ENCODE measurements at regions not wholly inside any gene's neighbourhood (a gene's known extent, or its start where the extent isn't known, plus 50 kb on each side); places are given as distances from the start of the nearest gene placed in this dataset.

GRCh38 chr11:115724666-115725065 lies 220.5 kb upstream of the CADM1 start:
- no peak for DNase-seq (ENCODE audit: low read depth, low spot score)

GRCh38 chr11:115722711-115723110 lies 218.5 kb upstream of the CADM1 start:
- no peak for DNase-seq (ENCODE audit: low read depth, low spot score)

More at GRCh38 chr11:115724666-115725065, 220.5 kb upstream of the CADM1 start:
- H3K4me3 ChIP-seq (ENCODE audit: low read length) = no peak overlapping the region

GRCh38 chr11:115721296-115721995 lies 217.2 kb upstream of the CADM1 start:
- DNase-seq (ENCODE audit: low read depth, low spot score) = no peak
- no peak overlapping the region for H3K4me3 ChIP-seq (ENCODE audit: low read length)

More at GRCh38 chr11:115722711-115723110, 218.5 kb upstream of the CADM1 start:
- no peak overlapping the region for H3K4me3 ChIP-seq (ENCODE audit: low read length)

GRCh38 chr11:115720602-115721245 lies 216.5 kb upstream of the CADM1 start:
- no peak overlapping the region for H3K4me3 ChIP-seq (ENCODE audit: low read length)
- no peak for DNase-seq (ENCODE audit: low read depth, low spot score)

GRCh38 chr11:115718945-115719344 lies 214.7 kb upstream of the CADM1 start:
- no peak for DNase-seq (ENCODE audit: low read depth, low spot score)
- no peak overlapping the region for H3K4me3 ChIP-seq (ENCODE audit: low read length)

GRCh38 chr11:115718106-115718505 lies 213.9 kb upstream of the CADM1 start:
- no peak for DNase-seq (ENCODE audit: low read depth, low spot score)
- no peak overlapping the region for H3K4me3 ChIP-seq (ENCODE audit: low read length)

GRCh38 chr11:115716601-115717529 lies 212.7 kb upstream of the CADM1 start:
- no peak overlapping the region for H3K4me3 ChIP-seq (ENCODE audit: low read length)
- DNase-seq (ENCODE audit: low read depth, low spot score) = no peak

GRCh38 chr11:115716080-115716479 lies 211.9 kb upstream of the CADM1 start:
- H3K4me3 ChIP-seq (ENCODE audit: low read length) = no peak overlapping the region
- no peak for DNase-seq (ENCODE audit: low read depth, low spot score)

GRCh38 chr11:115715251-115715770 lies 211.1 kb upstream of the CADM1 start:
- DNase-seq (ENCODE audit: low read depth, low spot score) = no peak
- H3K4me3 ChIP-seq (ENCODE audit: low read length) = no peak overlapping the region

GRCh38 chr11:115712296-115712695 lies 208.1 kb upstream of the CADM1 start:
- no peak overlapping the region for H3K4me3 ChIP-seq (ENCODE audit: low read length)
- DNase-seq (ENCODE audit: low read depth, low spot score) = no peak

- no peak for DNase-seq (ENCODE audit: low read depth, low spot score)
- no peak overlapping the region for H3K4me3 ChIP-seq (ENCODE audit: low read length)
These were observed 206.8 kb upstream of the CADM1 start for GRCh38 chr11:115710980-115711379.

- DNase-seq (ENCODE audit: low read depth, low spot score) = no peak
- H3K4me3 ChIP-seq (ENCODE audit: low read length) = no peak overlapping the region
These were observed 206.2 kb upstream of the CADM1 start for GRCh38 chr11:115710426-115710825.

GRCh38 chr11:115709297-115709696 lies 205.1 kb upstream of the CADM1 start:
- no peak overlapping the region for H3K4me3 ChIP-seq (ENCODE audit: low read length)
- DNase-seq (ENCODE audit: low read depth, low spot score) = no peak

- DNase-seq (ENCODE audit: low read depth, low spot score) = no peak
- no peak overlapping the region for H3K4me3 ChIP-seq (ENCODE audit: low read length)
These were observed 203.1 kb upstream of the CADM1 start for GRCh38 chr11:115707180-115707905.

GRCh38 chr11:115706626-115707135 lies 202.5 kb upstream of the CADM1 start:
- H3K4me3 ChIP-seq (ENCODE audit: low read length) = no peak overlapping the region
- DNase-seq (ENCODE audit: low read depth, low spot score) = no peak

GRCh38 chr11:115705200-115705599 lies 201.0 kb upstream of the CADM1 start:
- DNase-seq (ENCODE audit: low read depth, low spot score) = no peak
- no peak overlapping the region for H3K4me3 ChIP-seq (ENCODE audit: low read length)

GRCh38 chr11:115700981-115701875 lies 197.0 kb upstream of the CADM1 start:
- H3K4me3 ChIP-seq (ENCODE audit: low read length) = no peak overlapping the region
- DNase-seq (ENCODE audit: low read depth, low spot score) = no peak

GRCh38 chr11:115700496-115700895 lies 196.3 kb upstream of the CADM1 start:
- no peak overlapping the region for H3K4me3 ChIP-seq (ENCODE audit: low read length)
- DNase-seq (ENCODE audit: low read depth, low spot score) = no peak

Measured in Jurkat, Clone E6-1 (cell line).